ENCODE measurements at regions not wholly inside any gene's neighbourhood (a gene's known extent, or its start where the extent isn't known, plus 50 kb on each side); places are given as distances from the start of the nearest gene placed in this dataset.

DNA sequence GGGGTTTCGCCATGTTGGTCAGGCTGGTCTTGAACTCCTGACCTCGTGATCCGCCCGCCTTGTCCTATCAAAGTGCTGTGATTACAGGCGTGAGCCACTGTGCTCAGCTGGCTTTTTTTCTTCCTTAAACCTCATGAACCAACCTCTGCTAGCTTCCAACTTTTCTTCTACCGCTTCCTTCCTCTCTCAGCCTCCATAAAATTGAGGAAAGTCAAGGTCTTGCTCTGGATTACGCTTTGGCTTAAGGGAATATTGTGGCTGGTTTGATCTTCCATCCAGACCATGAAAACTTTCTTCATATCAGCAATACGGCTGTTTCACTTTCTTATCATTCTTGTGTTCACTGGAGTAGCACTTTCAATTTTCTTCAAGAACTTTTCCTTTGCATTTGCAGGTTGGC lies 57.5 kb upstream of the SDK2 start:
- no peak for TF ChIP-seq POLR2AphosphoS5 (IDR thresholded peaks at IDR 0.05)
- TF ChIP-seq, protein P1, sequence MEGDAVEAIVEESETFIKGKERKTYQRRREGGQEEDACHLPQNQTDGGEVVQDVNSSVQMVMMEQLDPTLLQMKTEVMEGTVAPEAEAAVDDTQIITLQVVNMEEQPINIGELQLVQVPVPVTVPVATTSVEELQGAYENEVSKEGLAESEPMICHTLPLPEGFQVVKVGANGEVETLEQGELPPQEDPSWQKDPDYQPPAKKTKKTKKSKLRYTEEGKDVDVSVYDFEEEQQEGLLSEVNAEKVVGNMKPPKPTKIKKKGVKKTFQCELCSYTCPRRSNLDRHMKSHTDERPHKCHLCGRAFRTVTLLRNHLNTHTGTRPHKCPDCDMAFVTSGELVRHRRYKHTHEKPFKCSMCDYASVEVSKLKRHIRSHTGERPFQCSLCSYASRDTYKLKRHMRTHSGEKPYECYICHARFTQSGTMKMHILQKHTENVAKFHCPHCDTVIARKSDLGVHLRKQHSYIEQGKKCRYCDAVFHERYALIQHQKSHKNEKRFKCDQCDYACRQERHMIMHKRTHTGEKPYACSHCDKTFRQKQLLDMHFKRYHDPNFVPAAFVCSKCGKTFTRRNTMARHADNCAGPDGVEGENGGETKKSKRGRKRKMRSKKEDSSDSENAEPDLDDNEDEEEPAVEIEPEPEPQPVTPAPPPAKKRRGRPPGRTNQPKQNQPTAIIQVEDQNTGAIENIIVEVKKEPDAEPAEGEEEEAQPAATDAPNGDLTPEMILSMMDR (IDR thresholded peaks at IDR 0.05): no peak
- TF ChIP-seq POLR2A (IDR thresholded peaks at IDR 0.05): no peak
- DNase-seq (ENCODE audit: low spot score): no peak
- Histone ChIP-seq H3K4me3 (no peak overlapping the region), H3K9me3 (no peaks in the 10 kb centered on the region), H3K36me3 (no peaks in the 10 kb centered on the region), H3K27me3 (replicated peaks; ENCODE audit: insufficient read depth) (no peaks in the 10 kb centered on the region), H3K27ac (no peak overlapping the region), H3K4me1 (replicated peaks) (no peaks in the 10 kb centered on the region)
- intact Hi-C loops (cut with DNase I): no loop called here
- 90% methylated on average over 8 of the region's 8 CpGs for WGBS

DNA sequence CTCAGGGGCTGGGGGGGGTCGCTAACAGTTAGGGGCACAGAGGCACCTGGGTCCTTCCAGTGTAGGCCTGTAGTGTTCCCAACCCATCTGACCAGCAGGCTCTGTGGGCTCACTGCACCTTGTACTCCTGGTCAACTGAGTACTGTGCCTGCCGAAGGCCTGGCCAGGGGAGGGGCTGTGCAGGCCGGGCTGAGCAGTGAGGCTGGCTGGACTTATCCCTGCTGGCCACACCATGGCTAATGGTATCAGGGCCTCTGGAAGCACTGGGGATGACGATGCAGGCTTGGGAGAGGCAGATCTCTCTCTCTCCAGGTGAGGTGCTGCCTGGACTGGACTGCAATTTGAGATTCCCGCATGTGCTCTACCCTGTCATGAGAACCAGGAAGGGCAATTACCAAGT lies 58.9 kb upstream of the SDK2 start:
- Histone ChIP-seq H3K4me1 (replicated peaks) (no peaks in the 10 kb centered on the region), H3K27me3 (replicated peaks; ENCODE audit: insufficient read depth) (no peaks in the 10 kb centered on the region), H3K36me3 (no peaks in the 10 kb centered on the region), H3K9me3 (no peaks in the 10 kb centered on the region), H3K4me3 (no peak overlapping the region), H3K27ac (no peak overlapping the region)
- DNase-seq (ENCODE audit: low spot score): no peak
- intact Hi-C loops (cut with DNase I): no loop called here
- WGBS: 55% methylated on average over 3 of the region's 5 CpGs
- no peak for TF ChIP-seq POLR2AphosphoS5 (IDR thresholded peaks at IDR 0.05)
- TF ChIP-seq POLR2A (IDR thresholded peaks at IDR 0.05): no peak
- TF ChIP-seq, protein P1 (IDR thresholded peaks at IDR 0.05): no peak

DNA sequence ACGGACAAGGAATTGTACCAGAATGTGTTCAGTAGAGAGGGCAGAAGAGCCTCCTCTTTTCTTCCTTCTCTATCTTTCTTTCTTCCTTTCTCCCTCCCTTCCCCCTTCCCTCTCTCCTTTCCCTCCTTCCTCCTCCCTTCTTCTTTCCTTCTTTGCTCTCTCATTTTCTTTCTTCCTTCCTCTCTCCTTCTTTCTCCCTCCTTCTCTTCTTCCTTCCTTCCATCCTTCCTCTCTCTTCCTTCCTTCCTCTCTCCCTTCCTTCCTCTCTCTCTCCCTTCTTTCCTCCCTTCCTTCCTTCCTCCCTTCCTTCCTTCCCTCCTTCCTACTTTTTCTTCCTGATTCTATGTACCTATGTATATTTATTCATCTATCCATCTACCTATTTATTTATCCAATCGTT lies 59.7 kb upstream of the SDK2 start:
- Histone ChIP-seq H3K9me3 (no peaks in the 10 kb centered on the region), H3K27ac (no peak overlapping the region), H3K27me3 (replicated peaks; ENCODE audit: insufficient read depth) (no peaks in the 10 kb centered on the region), H3K4me1 (replicated peaks) (no peaks in the 10 kb centered on the region), H3K4me3 (no peak overlapping the region), H3K36me3 (no peaks in the 10 kb centered on the region)
- DNase-seq (ENCODE audit: low spot score): no peak
- 72% methylated on average over 2 of the region's 2 CpGs for WGBS
- intact Hi-C loops (cut with DNase I): no loop called here
- TF ChIP-seq, protein P1 (IDR thresholded peaks at IDR 0.05): no peak
- TF ChIP-seq POLR2AphosphoS5 (IDR thresholded peaks at IDR 0.05) (no peak), POLR2A (IDR thresholded peaks at IDR 0.05) (no peak)

DNA sequence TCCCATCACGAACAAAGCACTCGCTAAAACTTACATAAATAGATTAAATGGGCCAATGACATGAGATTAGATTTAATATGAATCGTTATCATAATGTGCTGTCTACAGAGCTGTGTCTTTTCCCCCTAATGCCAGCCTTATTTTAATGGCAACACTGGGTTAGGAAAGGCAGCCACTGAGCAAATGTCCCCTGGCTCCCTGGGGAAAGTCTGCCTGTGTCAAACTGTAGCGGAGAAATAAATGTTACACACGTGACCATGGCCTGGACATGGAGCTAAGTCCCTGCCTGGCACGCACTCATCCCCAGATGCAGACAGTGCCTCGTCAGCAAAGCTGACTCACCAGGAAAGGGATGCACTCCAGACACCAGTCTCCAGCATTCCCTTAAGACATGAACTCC lies 61.3 kb upstream of the SDK2 start:
- DNase-seq (ENCODE audit: low spot score): no peak
- WGBS: 68% methylated on average over 7 of the region's 7 CpGs
- no peak overlapping the region for H3K4me3 ChIP-seq
- H3K36me3 ChIP-seq: no peaks in the 10 kb centered on the region
- TF ChIP-seq POLR2A (IDR thresholded peaks at IDR 0.05) (no peak), POLR2AphosphoS5 (IDR thresholded peaks at IDR 0.05) (no peak)
- TF ChIP-seq, protein P1 (IDR thresholded peaks at IDR 0.05): no peak
- no peaks in the 10 kb centered on the region for H3K4me1 ChIP-seq (replicated peaks)
- H3K9me3 ChIP-seq: no peaks in the 10 kb centered on the region
- no peak overlapping the region for H3K27ac ChIP-seq
- H3K27me3 ChIP-seq (replicated peaks; ENCODE audit: insufficient read depth): no peaks in the 10 kb centered on the region
- intact Hi-C loops (cut with DNase I): no loop called here

DNA sequence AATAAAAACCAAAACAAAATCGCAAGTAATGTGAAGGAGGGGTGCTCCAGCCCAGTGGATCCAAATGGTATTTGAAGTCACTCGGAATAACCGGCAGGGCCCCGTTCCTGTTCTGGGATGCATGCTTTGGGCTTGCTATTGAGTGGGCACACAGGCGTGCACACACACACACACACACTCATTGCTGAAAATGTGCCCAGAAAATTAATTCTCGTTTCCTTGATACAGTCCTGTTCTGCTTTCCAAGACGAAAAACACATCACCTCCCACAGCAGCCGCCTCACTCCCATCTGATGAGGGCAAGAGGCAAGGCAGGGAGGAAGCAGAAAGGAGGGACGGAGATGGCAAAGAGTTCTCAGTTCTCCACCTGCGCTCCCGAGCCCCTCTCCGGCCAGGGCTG lies 62.2 kb upstream of the SDK2 start:
- Histone ChIP-seq H3K27ac (no peak overlapping the region), H3K9me3 (no peaks in the 10 kb centered on the region), H3K4me3 (no peak overlapping the region), H3K4me1 (replicated peaks) (no peaks in the 10 kb centered on the region), H3K36me3 (no peaks in the 10 kb centered on the region), H3K27me3 (replicated peaks; ENCODE audit: insufficient read depth) (no peaks in the 10 kb centered on the region)
- TF ChIP-seq POLR2AphosphoS5 (IDR thresholded peaks at IDR 0.05) (no peak), POLR2A (IDR thresholded peaks at IDR 0.05) (no peak)
- TF ChIP-seq, protein P1 (IDR thresholded peaks at IDR 0.05): no peak
- intact Hi-C loops (cut with DNase I): no loop called here
- DNase-seq (ENCODE audit: low spot score): no peak
- 29% methylated on average over 12 of the region's 12 CpGs for WGBS

Data from prostate gland (tissue), 2 donors.